ENCODE measurements at regions not wholly inside any gene's neighbourhood (a gene's known extent, or its start where the extent isn't known, plus 50 kb on each side); places are given as distances from the start of the nearest gene placed in this dataset.
A peak's percentile ranks its signal among the peaks of the same experiment; 100 is the strongest.
"Not testable (repeated sequence)": the region's sequence is repeated elsewhere in the genome, so short reads cannot be mapped to it uniquely, and the experiment has no call there.

DNA sequence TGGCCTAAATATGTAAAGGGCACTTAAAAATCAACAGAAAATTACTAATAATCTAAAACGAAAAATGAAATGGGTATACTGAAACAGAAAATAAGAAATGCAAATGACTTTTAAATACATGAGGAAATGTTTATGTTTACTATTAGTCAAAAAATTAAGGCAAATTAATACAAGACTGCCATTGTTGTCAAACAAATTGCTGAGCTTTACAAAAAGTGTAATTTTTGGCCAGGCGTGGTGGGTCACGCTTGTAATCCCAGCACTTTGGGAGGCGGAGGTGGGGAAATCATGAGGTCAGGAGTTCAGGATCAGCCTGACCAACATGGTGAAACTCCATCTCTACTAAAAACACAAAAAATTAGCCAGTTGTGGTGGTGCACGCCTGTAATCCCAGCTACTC, 343.9 kb upstream of the SGO1 start:
- DNase-seq = no peak

DNA sequence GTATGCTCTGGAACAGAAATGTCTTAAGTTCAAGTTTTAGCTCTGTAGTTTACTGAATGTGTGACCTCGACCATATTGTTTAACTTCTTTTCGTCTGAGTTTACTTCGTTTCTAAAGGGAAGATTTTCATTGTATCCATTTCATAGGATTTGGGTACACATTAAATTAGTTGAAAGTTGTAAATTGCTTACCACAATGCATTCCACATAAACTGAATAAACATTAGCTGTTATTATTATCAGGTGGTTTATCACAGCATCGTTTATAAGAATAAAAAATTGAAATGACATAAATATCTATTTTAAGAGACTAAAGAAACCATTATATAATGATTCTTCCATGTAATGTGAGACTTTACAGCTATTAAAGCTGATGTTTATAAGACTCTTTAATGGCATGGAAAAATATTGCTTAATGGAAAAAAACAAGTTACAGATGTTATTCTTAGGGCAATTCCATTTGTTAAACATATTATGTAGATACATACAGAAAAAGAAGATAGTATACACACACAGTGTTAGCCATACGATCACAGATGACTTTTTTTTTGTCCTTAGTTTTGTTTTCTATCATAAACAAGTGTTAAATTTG, 342.3 kb upstream of the SGO1 start:
- DNase-seq = no peak

DNA sequence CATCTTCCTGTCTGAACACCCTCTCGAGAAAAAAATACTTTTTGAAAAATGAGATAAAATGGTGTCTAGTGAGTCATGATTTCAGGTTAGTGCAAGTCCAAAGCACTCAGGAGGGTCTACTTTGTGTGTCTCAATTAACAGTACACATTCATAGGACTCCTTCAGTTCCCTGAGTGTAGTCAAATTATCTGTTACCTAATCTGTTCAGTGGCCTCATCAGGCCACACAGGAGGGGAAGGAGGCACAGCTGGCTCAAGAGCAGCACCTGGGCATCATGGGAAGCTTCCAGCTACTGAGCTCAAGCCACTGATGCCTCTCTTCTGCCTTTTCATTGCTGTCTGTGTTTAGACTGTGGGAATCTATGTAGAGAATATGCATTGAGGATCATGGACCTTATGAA, 341.4 kb upstream of the SGO1 start:
- peak in 1 of 2 experiments; percentile 9 for DNase-seq

DNA sequence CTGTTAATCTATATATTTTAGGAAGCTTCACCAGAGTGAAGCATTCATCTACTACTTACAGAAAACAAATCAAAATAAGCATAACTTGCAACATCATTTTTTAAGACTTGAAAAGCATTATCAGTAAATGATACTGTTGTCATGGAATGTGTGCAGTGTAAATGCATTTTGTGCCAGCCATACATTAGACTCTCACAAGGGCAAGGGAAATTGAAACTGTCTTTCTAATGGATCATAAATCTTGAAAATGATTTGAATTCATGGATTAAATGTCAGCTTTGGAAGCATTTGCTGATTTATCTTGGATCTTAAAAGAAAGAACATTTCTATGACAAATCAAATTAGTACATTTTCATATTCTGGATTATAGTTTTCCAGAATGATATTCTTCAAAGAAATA, 338.3 kb upstream of the SGO1 start:
- DNase-seq = no peak

GRCh38 chr3:20523293-20523692, 337.3 kb upstream of the SGO1 start:
- no peak for DNase-seq

DNA sequence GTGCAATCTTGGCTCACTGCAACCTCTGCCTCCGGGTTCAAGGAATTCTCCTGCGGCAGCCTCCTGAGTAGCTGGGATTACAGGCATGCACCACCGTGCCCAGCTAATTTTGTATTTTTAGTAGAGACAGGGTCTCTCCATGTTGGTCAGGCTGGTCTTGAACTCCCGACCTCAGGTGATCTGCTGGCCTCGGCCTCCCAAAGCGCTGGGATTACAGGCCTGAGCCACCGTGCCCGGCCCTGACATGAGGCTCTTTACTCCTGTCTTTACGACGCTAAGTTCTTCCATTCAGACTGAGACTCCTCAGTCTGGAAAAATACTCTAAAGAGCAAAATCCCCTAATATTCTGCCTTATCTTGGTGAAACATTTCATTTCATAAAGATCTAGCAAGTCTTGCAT, 331.3 kb upstream of the SGO1 start:
- not testable (repeated sequence) for DNase-seq

- DNase-seq = peak; percentile 3 to 68
Measured at GRCh38 chr3:20516311-20516710, 330.3 kb upstream of the SGO1 start.

DNA sequence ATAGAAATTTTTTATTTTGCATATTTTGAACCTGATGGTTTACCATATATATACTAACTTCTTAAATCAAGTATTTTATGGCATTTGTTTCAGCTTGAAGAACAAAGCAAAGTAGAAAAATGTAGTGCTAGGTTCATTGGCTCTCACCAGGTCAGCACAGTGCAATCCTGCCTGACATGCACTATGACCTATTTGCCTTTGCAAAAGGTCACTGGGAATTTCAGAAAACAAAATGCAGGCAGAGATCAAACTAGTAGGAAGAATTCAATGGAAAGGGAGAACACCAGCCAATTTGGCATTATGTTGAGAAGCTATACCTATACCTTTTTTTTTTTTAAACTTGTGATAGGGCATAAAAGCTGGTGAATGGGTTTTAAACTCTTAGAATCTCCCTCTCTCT, 329.8 kb upstream of the SGO1 start:
- no peak for DNase-seq

- peak; percentile 7 to 73 for DNase-seq
Measured at GRCh38 chr3:20511863-20512505, 326.0 kb upstream of the SGO1 start.

DNA sequence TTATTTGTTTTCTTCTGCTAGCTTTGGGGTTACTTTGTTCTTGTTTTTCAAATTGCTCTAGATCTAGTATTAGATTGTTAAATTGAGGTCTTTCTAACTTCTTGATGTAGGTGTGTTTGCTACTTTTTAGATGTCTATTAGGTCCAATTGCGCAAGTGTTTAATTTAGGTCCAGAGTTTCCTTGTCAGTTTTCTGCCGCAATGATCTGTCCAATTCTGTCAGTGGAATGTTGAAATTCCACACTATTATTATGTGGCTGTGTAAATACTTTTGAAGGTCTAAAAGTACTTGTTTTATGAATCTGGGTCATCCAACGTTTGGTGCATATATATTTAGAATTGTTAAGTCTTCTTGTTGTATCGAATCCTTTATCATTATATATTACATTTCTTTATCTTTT, 324.4 kb upstream of the SGO1 start:
- DNase-seq = no peak

DNA sequence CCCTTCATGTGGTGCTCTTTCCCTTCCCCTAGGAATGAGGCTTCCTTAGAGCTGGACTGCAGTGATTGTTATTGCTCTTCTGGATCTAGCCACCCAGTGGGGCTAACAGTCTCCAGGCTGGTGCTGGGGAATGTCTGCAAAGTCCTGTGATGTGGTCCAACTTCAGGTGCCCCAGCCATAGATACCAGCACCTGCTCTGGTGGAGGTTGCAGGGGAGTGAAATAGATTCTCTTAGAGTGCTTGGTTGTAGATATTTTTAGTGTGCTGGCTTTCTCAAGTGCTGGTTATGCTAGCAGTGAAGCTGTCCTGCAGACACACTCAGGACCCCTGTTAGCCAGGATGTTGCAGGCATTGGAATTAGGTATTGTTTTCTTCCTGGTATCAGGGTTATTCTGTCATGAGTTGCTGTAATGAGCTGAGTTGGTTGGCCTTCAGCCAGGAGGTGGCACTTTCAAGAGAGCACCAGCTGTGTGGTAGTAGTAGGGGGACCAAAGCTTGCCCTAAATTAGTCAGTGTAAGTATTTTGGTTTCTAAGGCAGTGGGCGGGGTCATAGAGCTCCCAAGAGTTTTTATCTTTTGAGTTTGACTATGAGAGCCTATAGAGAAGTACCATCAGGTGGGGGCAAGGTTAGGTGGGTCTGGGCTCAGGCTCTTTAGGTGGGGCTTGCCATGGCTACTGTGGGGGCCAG, 317.5 kb upstream of the SGO1 start:
- peak; percentile 25 to 72 for DNase-seq

DNA sequence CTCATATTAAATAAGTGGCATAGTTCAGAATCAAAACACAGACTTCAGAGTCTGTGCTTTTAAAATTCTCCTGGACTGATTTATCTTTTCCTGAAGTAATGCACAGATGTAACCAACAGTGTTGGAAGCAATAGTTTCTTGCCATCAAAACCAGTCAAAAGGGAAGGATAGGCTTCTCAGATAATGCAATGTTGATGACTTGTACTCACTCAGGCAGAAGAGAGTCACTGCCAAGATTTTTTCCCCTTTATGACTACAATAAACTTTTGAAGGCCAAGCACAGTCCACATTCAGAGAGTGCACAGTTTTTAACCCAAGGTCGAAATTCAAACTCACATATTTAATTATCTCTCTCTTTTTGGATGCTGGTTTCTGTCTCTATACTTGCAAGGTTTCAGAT, 305.0 kb upstream of the SGO1 start:
- no peak for DNase-seq

DNA sequence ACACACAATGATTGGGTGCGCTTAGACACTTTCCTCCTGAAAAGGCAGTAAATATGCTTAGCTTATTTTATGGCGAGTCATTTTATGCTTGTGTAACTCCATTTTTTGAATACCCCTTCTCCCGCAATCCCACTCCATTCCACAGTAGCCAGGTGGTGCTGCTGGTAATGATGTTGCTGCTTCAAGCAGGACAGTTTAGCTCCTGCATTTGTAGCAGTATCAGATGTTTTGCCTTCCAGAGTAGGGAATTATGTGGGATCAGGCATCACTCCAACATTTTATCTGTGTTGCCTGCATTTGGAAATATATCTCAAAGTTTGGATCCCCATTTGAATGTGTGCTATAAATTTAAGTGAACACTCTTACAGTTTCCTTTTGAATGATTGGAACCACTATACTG, 302.1 kb upstream of the SGO1 start:
- no peak for DNase-seq

GRCh38 chr3:20484126-20484525, 298.1 kb upstream of the SGO1 start:
- no peak for DNase-seq

GRCh38 chr3:20482350-20482749, 296.3 kb upstream of the SGO1 start:
- no peak for DNase-seq

DNA sequence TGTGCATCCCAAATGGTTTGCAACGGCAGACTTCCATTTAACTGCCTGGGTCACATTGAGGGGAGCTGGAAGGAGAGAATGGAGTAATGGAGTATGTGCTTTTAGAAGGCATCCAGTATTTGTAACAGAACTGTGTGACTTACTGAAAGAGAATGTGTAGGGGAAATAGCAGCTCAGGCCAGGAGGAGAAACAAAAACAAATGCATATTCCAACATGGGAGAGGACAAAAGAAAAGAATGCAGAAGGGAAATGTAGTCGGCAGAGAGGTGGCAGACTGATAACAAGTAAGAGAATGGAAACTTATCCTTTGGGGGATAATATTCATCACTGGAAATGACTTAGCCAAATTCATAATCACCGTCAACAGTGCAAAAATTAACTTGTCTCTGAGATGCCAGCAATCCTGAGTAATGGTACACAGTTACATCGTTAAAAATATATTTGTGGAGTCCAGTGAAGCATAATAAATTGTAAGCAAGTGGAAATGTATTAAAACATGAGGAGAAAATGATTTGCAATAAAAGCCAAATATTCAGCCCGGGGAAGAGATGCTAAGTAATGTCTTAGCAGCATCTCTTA, 294.9 kb upstream of the SGO1 start:
- no peak for DNase-seq

- DNase-seq = no peak
Measured at GRCh38 chr3:20478436-20478835, 292.4 kb upstream of the SGO1 start.

GRCh38 chr3:20464237-20464636, 278.2 kb upstream of the SGO1 start:
- DNase-seq = not testable (repeated sequence)

- DNase-seq = no peak
Measured at GRCh38 chr3:20462723-20463122, 276.7 kb upstream of the SGO1 start.

DNA sequence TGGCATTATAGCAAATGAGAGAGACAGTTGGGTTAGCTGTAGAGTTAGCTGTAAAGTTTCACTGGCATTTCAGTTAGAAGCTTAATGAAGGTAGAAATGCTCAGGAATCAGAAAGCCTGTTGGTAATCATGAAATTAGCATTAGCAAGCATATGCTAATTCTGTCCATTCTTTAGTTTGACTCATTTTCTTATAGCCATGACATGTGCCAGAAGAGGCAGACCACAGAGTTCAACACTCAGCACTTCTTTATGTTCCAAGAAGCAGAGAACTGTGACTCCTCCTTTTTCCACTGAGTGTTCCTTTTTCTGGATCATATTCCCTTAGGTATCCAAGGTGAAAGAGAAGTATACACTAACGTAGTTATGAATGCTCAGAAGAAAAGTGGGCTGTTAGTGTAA, 276.2 kb upstream of the SGO1 start:
- no peak for DNase-seq

GRCh38 chr3:20458994-20459716, 273.1 kb upstream of the SGO1 start:
- peak; percentile 30 to 81 for DNase-seq

GRCh38 chr3:20456511-20456910, 270.5 kb upstream of the SGO1 start:
- DNase-seq = no peak

- peak in 1 of 2 experiments; percentile 5 for DNase-seq
Measured at GRCh38 chr3:20451170-20451569, 265.2 kb upstream of the SGO1 start.
